HEK293T (cell line): ENCODE measurements at regions not wholly inside any gene's neighbourhood (a gene's known extent, or its start where the extent isn't known, plus 50 kb on each side); places are given as distances from the start of the nearest gene placed in this dataset.
"Not testable (repeated sequence)": the region's sequence is repeated elsewhere in the genome, so short reads cannot be mapped to it uniquely, and the experiment has no call there.

Source experiments
- CTCF ChIA-PET: fragments of 350-600 bp; formaldehyde crosslinking; extraction: SDS; loops from one replicate; lab custom pipeline; 2021; ENCODE audit warnings: antibody characterized with exemption, inconsistent platforms; lab: Yijun Ruan, JAX
- POLR2A ChIA-PET: fragments of 350-600 bp; formaldehyde crosslinking; extraction: SDS; loops from one replicate; lab custom pipeline; 2020; ENCODE audit warnings: antibody characterized with exemption, inconsistent platforms; lab: Yijun Ruan, JAX
- DNase-seq: peaks from one replicate; pipeline ENCODE4 v3.0.0; 2012; ENCODE audit warnings: mixed read lengths; ENCODE audit errors: extremely low spot score
- ARNT ChIP-seq: fragments of 450-650 bp; IDR thresholded peaks from 2 replicates; pipeline ENCODE4 v1.6.1; 2017; ENCODE audit warnings: mild to moderate bottlenecking
- BHLHE40 ChIP-seq: fragments of 450-650 bp; IDR thresholded peaks from 2 replicates; pipeline ENCODE4 v1.6.1; 2016; ENCODE audit warnings: mild to moderate bottlenecking, moderate library complexity, borderline replicate concordance
- CTBP1 ChIP-seq: fragments of 450-650 bp; IDR thresholded peaks from 2 replicates; pipeline ENCODE4 v1.6.1; 2016; ENCODE audit warnings: borderline replicate concordance
- ELF4 ChIP-seq: fragments of 450-650 bp; IDR thresholded peaks from 2 replicates; pipeline ENCODE4 v1.6.1; 2017; ENCODE audit warnings: antibody characterized with exemption
- FOXK2 ChIP-seq: fragments of 450-650 bp; IDR thresholded peaks from 2 replicates; pipeline ENCODE4 v1.6.1; 2016; ENCODE audit warnings: mild to moderate bottlenecking
- HDGF ChIP-seq: fragments of 450-650 bp; IDR thresholded peaks from 2 replicates; pipeline ENCODE4 v1.6.1; 2017; ENCODE audit warnings: antibody characterized with exemption, borderline replicate concordance
- L3MBTL2 ChIP-seq: fragments of 450-650 bp; conservative IDR thresholded peaks from 2 replicates; pipeline ENCODE4 v1.6.1; 2016; ENCODE audit warnings: mild to moderate bottlenecking
- LEF1 ChIP-seq: fragments of 450-650 bp; IDR thresholded peaks from 2 replicates; pipeline ENCODE4 v1.6.1; 2017; ENCODE audit warnings: mild to moderate bottlenecking, borderline replicate concordance
- NFRKB ChIP-seq: fragments of 450-650 bp; IDR thresholded peaks from 2 replicates; pipeline ENCODE4 v1.6.1; 2016; ENCODE audit warnings: mild to moderate bottlenecking, moderate library complexity
- SP1 ChIP-seq: fragments of 450-650 bp; IDR thresholded peaks from 2 replicates; pipeline ENCODE4 v1.6.1; 2017
- SUZ12 ChIP-seq: fragments of 450-650 bp; IDR thresholded peaks from 2 replicates; pipeline ENCODE4 v1.6.1; 2016; ENCODE audit warnings: mild to moderate bottlenecking
- TARDBP ChIP-seq: fragments of 450-650 bp; IDR thresholded peaks from 2 replicates; pipeline ENCODE4 v1.6.1; 2016

GRCh38 chr13:51170128-51170497 is 52.1 kb upstream of the FAM124A start:
- CTCF ChIA-PET, DNase-seq, POLR2A ChIA-PET: not testable (repeated sequence)

GRCh38 chr13:51169303-51170127 is 52.7 kb upstream of the FAM124A start:
- POLR2A ChIA-PET, DNase-seq, CTCF ChIA-PET: not testable (repeated sequence)

GRCh38 chr13:51168623-51169022 is 53.6 kb upstream of the FAM124A start:
- CTCF ChIA-PET: no interaction called here
- no peak for DNase-seq
- POLR2A ChIA-PET: no interaction called here
- TF ChIP-seq ARNT (no peak), CTBP1 (no peak)

DNA sequence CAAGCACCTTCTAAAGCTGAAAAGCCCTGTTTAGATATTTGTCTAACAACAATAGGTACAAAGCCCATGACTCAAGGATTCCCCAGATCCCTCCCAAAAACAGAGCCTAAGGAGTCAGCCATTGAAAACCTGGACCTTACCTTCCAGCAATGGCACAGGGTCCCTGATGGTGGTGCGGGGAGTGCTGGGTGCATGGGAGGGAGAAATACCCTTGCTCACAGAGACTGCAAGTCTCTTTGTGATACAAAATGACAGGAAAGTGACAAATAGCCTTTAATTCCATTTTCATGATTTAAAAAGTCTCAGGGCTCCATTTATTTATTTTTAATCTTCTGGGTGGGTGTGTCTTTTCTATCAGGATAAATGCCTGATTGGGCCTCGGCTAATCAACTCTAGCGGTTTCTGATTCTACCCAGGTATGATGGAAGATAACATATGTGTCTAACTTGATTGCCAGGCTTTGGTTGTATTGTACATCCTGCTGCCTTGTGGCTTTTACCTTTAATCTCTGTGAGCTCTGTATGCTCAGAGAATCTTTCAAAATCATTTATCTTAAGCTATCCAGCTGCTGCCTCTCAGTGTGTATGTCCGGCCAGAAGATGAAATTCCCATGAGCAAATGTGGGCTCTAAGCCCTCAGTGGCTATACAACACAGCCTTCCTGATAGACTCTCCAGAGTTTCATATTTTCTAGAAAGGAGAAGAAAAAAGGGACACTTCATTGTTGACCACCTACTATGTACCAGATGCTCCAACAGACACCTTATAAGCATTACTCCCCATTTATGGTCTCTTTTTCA is 54.6 kb upstream of the FAM124A start:
- ChIA-PET POLR2A (no interaction called here), CTCF (interaction anchor here (0.7 to 1.3 kb wide), 2 partner anchors 9 to 15 kb away, joined by 3 to 4 read pairs; no protein-coding TSS in a partner anchor)
- TF ChIP-seq NFRKB (no peak), FOXK2 (no peak), HDGF (no peak), SP1 (no peak), L3MBTL2 (no peak)
- no peak for DNase-seq

GRCh38 chr13:51162701-51163100 is 51.6 kb upstream of the C13orf42 start:
- DNase-seq: no peak
- ChIA-PET CTCF (no interaction called here), POLR2A (no interaction called here)
- TF ChIP-seq FOXK2: no peak
- no peak for TF ChIP-seq SP1
- no peak for TF ChIP-seq LEF1
- TF ChIP-seq ELF4: no peak
- no peak for TF ChIP-seq L3MBTL2
- no peak for TF ChIP-seq ARNT
- TF ChIP-seq NFRKB: no peak
- TF ChIP-seq TARDBP: no peak
- TF ChIP-seq SUZ12: no peak
- no peak for TF ChIP-seq HDGF
- no peak for TF ChIP-seq BHLHE40
